Esophagus (tissue), 2 donors: ENCODE measurements at regions not wholly inside any gene's neighbourhood (a gene's known extent, or its start where the extent isn't known, plus 50 kb on each side); places are given as distances from the start of the nearest gene placed in this dataset.
"Not testable (repeated sequence)": the region's sequence is repeated elsewhere in the genome, so short reads cannot be mapped to it uniquely, and the experiment has no call there.

Experiments used
- H3K27ac ChIP-seq, 2 donors: one replicate each; pipeline ENCODE4 v1.5.1; 2013; ENCODE audit warnings: low read depth in 2 of 2, mild to moderate bottlenecking in 2 of 2, inconsistent platforms in 1 of 2, low read length in 1 of 2, moderate library complexity in 1 of 2
- H3K27me3 ChIP-seq, 2 donors: one replicate each; pipeline ENCODE4 v1.6.1; 2013; ENCODE audit warnings: low read length in 2 of 2, control low read depth in 1 of 2, mild to moderate bottlenecking in 1 of 2; ENCODE audit not compliant: insufficient read depth in 2 of 2, control insufficient read depth in 1 of 2
- H3K36me3 ChIP-seq, 2 donors: one replicate each; pipeline ENCODE4 v1.6.1; 2013; ENCODE audit warnings: low read length in 1 of 2; ENCODE audit not compliant: control insufficient read depth in 2 of 2, insufficient read depth in 2 of 2
- H3K4me1 ChIP-seq, 2 donors: one replicate each; pipeline ENCODE4 v1.6.1; 2013; ENCODE audit warnings: low read length in 1 of 2; ENCODE audit not compliant: control insufficient read depth in 2 of 2, insufficient read depth in 2 of 2
- H3K4me3 ChIP-seq, 2 donors: one replicate each; pipeline ENCODE4 v1.5.1; 2013; ENCODE audit warnings: low read length in 2 of 2, mild to moderate bottlenecking in 2 of 2, low read depth in 1 of 2, moderate library complexity in 1 of 2
- H3K9me3 ChIP-seq, 2 donors: one replicate each; pipeline ENCODE4 v1.6.1; 2013; ENCODE audit warnings: mild to moderate bottlenecking in 2 of 2, low read depth in 1 of 2, low read length in 1 of 2, moderate library complexity in 1 of 2; ENCODE audit not compliant: control insufficient read depth in 2 of 2, insufficient read depth in 1 of 2
- WGBS, 2 donors: extraction: QIAGEN DNeasy Blood & Tissue Kit; methylation state at CpG; one replicate each; pipeline ENCODE4 v1.1.7; 2013; 5-methylcytosine and 5-hydroxymethylcytosine counted together
- donor health status: healthy with polysubstance abuse.
- donor health status: Bipolar disorder and iron deficiency.

DNA sequence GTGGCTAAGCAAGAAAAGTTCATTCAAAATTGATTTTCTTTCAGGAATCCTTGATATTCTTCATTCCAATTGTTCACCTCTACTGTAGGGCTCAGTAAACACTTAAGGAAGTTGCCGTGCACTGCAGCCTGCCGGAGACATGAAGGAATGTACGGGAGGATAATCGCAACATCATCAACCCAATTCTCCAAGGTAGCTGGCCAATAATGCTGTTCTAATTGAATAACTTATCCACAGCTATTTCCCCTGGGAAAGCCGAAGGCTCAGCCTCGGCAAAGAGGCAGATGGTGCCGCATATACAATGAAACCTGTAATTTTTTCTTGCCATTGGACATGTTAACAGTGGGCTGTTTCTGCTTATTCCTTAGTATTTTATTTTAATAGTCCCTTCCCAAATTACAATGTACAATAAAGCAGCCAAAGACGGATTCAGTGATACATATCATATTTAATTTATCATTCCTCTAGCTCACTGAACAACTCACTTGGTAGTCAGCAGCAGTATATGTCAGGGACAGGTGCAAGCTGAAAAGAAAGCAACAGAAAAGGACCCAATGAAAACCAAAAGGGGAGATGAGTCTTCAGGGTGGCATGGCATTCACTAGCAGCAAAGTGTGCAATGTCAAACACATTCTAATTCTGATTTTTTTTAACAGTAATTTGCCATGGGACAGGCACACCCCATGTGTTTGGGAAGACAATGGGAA, 420.5 kb upstream of the KLF12 start:
- no peak overlapping the region for H3K27ac ChIP-seq
- no peaks in the 10 kb centered on the region for H3K4me1 ChIP-seq
- H3K4me3 ChIP-seq = no peak overlapping the region
- H3K27me3 ChIP-seq = no peaks in the 10 kb centered on the region
- no peaks in the 10 kb centered on the region for H3K36me3 ChIP-seq
- 87 to 93% methylated on average over 8 of the region's 8 CpGs for WGBS, 2 donors
- H3K9me3 ChIP-seq = no peaks in the 10 kb centered on the region

GRCh38 chr13:74550039-74550438, 415.8 kb upstream of the KLF12 start:
- no peaks in the 10 kb centered on the region for H3K36me3 ChIP-seq
- 75 to 78% methylated on average over 2 of the region's 2 CpGs for WGBS, 2 donors
- H3K27ac ChIP-seq = no peak overlapping the region

GRCh38 chr13:74536649-74537048, 402.4 kb upstream of the KLF12 start:
- H3K27ac ChIP-seq, H3K4me3 ChIP-seq, H3K27me3 ChIP-seq, H3K9me3 ChIP-seq, H3K4me1 ChIP-seq, H3K36me3 ChIP-seq: not testable (repeated sequence)
- 76 to 78% methylated on average over 9 to 11 of the region's 11 CpGs for WGBS, 2 donors

More at GRCh38 chr13:74550039-74550438, 415.8 kb upstream of the KLF12 start:
- H3K4me3 ChIP-seq = no peak overlapping the region
- H3K4me1 ChIP-seq = no peaks in the 10 kb centered on the region
- H3K27me3 ChIP-seq = no peaks in the 10 kb centered on the region
- H3K9me3 ChIP-seq = no peaks in the 10 kb centered on the region

GRCh38 chr13:74533226-74533625, 399.0 kb upstream of the KLF12 start:
- 83 to 85% methylated on average over 2 of the region's 2 CpGs for WGBS, 2 donors
- no peaks in the 10 kb centered on the region for H3K9me3 ChIP-seq
- no peak overlapping the region for H3K4me3 ChIP-seq
- no peak overlapping the region for H3K27ac ChIP-seq
- no peaks in the 10 kb centered on the region for H3K4me1 ChIP-seq
- H3K36me3 ChIP-seq = no peaks in the 10 kb centered on the region
- no peaks in the 10 kb centered on the region for H3K27me3 ChIP-seq

GRCh38 chr13:74530011-74530410, 395.8 kb upstream of the KLF12 start:
- 39 to 44% methylated on average over 1 of the region's 1 CpG for WGBS, 2 donors
- Histone ChIP-seq H3K27me3 (no peaks in the 10 kb centered on the region), H3K36me3 (no peaks in the 10 kb centered on the region), H3K27ac (no peak overlapping the region), H3K4me3 (no peak overlapping the region), H3K4me1 (no peaks in the 10 kb centered on the region), H3K9me3 (no peaks in the 10 kb centered on the region)

DNA sequence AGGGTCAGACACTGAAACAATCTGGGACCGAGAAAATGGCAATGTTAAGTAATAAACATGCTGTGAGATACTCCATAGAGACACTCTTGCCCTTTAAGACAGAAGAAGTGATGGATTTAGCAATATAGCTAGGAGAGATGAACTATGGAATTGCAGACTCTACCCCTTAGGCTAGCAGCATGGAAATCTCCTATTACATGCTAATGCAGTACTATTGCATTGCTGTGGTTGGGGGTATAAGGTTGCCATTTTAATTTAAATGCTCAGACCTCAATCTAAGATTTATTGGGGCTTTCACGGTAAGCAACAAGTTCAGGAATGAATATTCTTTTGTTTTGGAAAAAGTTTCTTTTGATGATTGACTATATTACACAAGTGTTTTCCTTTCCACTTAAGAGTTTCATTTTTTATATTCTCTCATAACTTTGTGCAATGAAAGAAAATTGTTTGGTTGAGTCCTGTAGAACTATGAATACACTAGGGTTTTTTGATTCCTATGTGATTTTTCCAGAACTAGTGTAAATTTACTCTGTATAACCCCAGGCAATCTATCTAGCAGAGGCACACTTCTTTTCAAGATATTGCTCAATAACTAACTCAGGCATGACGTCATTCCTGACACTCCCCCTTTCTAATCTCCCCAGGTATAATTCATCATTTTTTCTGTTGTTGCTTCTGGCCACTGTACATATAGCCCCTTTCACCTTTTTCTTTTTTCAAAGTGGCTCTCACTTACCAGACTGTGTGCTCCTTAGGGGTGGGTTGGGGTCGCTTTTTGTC, 394.7 kb upstream of the KLF12 start:
- H3K27ac ChIP-seq = no peak overlapping the region
- H3K9me3 ChIP-seq = no peaks in the 10 kb centered on the region
- no peak overlapping the region for H3K4me3 ChIP-seq
- WGBS, 2 donors = 62 to 66% methylated on average over 4 of the region's 4 CpGs
- H3K27me3 ChIP-seq = no peaks in the 10 kb centered on the region
- no peaks in the 10 kb centered on the region for H3K4me1 ChIP-seq
- no peaks in the 10 kb centered on the region for H3K36me3 ChIP-seq

- no peaks in the 10 kb centered on the region for H3K36me3 ChIP-seq
- H3K27ac ChIP-seq = no peak overlapping the region
- H3K27me3 ChIP-seq = no peaks in the 10 kb centered on the region
- H3K4me3 ChIP-seq = no peak overlapping the region
- H3K4me1 ChIP-seq = no peaks in the 10 kb centered on the region
- no peaks in the 10 kb centered on the region for H3K9me3 ChIP-seq
- WGBS, 2 donors = 38 to 52% methylated on average over 2 of the region's 2 CpGs
Observed at GRCh38 chr13:74523057-74523456, 388.9 kb upstream of the KLF12 start.

DNA sequence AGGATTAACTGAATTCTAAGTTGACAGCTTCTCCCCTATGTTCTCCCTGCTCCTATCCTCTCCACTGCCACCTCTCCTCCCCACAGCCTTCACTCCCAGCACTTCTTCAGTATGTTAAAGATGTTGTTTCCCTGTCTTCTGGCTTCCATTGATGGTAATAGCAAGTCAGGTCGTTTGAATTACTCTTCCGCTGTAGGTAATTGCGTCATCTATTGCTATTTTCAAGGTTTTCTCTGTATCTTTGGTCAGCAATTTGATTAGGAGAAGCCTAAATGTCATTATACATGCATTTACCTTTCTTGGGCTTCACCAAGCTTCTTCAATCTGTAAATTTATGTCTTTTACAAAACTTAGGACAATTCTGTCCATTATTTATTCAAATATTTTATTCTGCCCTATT, 377.3 kb upstream of the KLF12 start:
- Histone ChIP-seq H3K4me1 (no peaks in the 10 kb centered on the region), H3K27ac (no peak overlapping the region), H3K27me3 (no peaks in the 10 kb centered on the region), H3K4me3 (no peak overlapping the region), H3K9me3 (no peaks in the 10 kb centered on the region), H3K36me3 (no peaks in the 10 kb centered on the region)
- WGBS, 2 donors = 74 to 79% methylated on average over 3 of the region's 3 CpGs

GRCh38 chr13:74487091-74487722, 353.0 kb upstream of the KLF12 start:
- no peak overlapping the region for H3K27ac ChIP-seq
- H3K27me3 ChIP-seq = no peaks in the 10 kb centered on the region

More at GRCh38 chr13:74487091-74487722, 353.0 kb upstream of the KLF12 start:
- H3K4me1 ChIP-seq = no peaks in the 10 kb centered on the region
- 55 to 57% methylated on average over 3 of the region's 3 CpGs for WGBS, 2 donors
- no peaks in the 10 kb centered on the region for H3K36me3 ChIP-seq
- no peaks in the 10 kb centered on the region for H3K9me3 ChIP-seq
- H3K4me3 ChIP-seq = no peak overlapping the region
